ENCODE measurements at regions not wholly inside any gene's neighbourhood (a gene's known extent, or its start where the extent isn't known, plus 50 kb on each side); places are given as distances from the start of the nearest gene placed in this dataset.

GRCh38 chr4:57548856-57549255, 438.7 kb upstream of the IGFBP7 start:
- H3K4me3 ChIP-seq (ENCODE audit: low read depth, low read length) = no peak overlapping the region
- TF ChIP-seq CTCF (IDR thresholded peaks at IDR 0.05; ENCODE audit: control insufficient read depth, extremely low read depth, insufficient read depth) = no peak
- no peak for DNase-seq (ENCODE audit: low read depth)

GRCh38 chr4:57544811-57545654, 434.8 kb upstream of the IGFBP7 start:
- H3K4me3 ChIP-seq (ENCODE audit: low read depth, low read length) = no peak overlapping the region
- no peak for TF ChIP-seq CTCF (IDR thresholded peaks at IDR 0.05; ENCODE audit: control insufficient read depth, extremely low read depth, insufficient read depth)
- no peak for DNase-seq (ENCODE audit: low read depth)

GRCh38 chr4:57504797-57505530, 394.8 kb upstream of the IGFBP7 start:
- no peak for DNase-seq (ENCODE audit: low read depth)
- no peak overlapping the region for H3K4me3 ChIP-seq (ENCODE audit: low read depth, low read length)
- TF ChIP-seq CTCF (IDR thresholded peaks at IDR 0.05; ENCODE audit: control insufficient read depth, extremely low read depth, insufficient read depth) = no peak

- peak; percentile 89 for DNase-seq (ENCODE audit: low read depth)
These were observed 394.0 kb upstream of the IGFBP7 start for GRCh38 chr4:57504139-57504538.

GRCh38 chr4:57501720-57502119, 391.5 kb upstream of the IGFBP7 start:
- TF ChIP-seq CTCF (IDR thresholded peaks at IDR 0.05; ENCODE audit: control insufficient read depth, extremely low read depth, insufficient read depth) = no peak
- no peak overlapping the region for H3K4me3 ChIP-seq (ENCODE audit: low read depth, low read length)
- DNase-seq (ENCODE audit: low read depth) = no peak

More at GRCh38 chr4:57504139-57504538, 394.0 kb upstream of the IGFBP7 start:
- TF ChIP-seq CTCF (IDR thresholded peaks at IDR 0.05; ENCODE audit: control insufficient read depth, extremely low read depth, insufficient read depth) = no peak
- no peak overlapping the region for H3K4me3 ChIP-seq (ENCODE audit: low read depth, low read length)

- DNase-seq (ENCODE audit: low read depth) = no peak
- no peak for TF ChIP-seq CTCF (IDR thresholded peaks at IDR 0.05; ENCODE audit: control insufficient read depth, extremely low read depth, insufficient read depth)
- H3K4me3 ChIP-seq (ENCODE audit: low read depth, low read length) = no peak overlapping the region
These were observed 389.6 kb upstream of the IGFBP7 start for GRCh38 chr4:57499786-57500185.

Data from LNCaP clone FGC (cell line).